ENCODE measurements at regions not wholly inside any gene's neighbourhood (a gene's known extent, or its start where the extent isn't known, plus 50 kb on each side); places are given as distances from the start of the nearest gene placed in this dataset.

GRCh38 chr2:20949256-20949655, 94.6 kb downstream of the APOB start:
- in situ Hi-C loops (cut with HindIII; ENCODE audit: extremely low pct_ligation_motif_present, low pct_unique_long_range_greater_than_20kb) = no loop called here
- TF ChIP-seq HOXA9 (CRISPR knock-in tag; IDR thresholded peaks at IDR 0.05; ENCODE audit: borderline replicate concordance) = no peak
- TF ChIP-seq SUZ12 (IDR thresholded peaks at IDR 0.05; ENCODE audit: low read depth, low read length) = no peak
- TF ChIP-seq FOXP1 (IDR thresholded peaks at IDR 0.05) = no peak
- no peak for TF ChIP-seq FOXP1 (CRISPR knock-in tag; IDR thresholded peaks at IDR 0.05)
- TF ChIP-seq ZNF30 (CRISPR knock-in tag; IDR thresholded peaks at IDR 0.05) = no peak
- no peak for TF ChIP-seq ATF4 (CRISPR knock-in tag; IDR thresholded peaks at IDR 0.05)
- TF ChIP-seq ISX (CRISPR knock-in tag; conservative IDR thresholded peaks at IDR 0.05) = no peak
- TF ChIP-seq ZBTB37 (CRISPR knock-in tag; IDR thresholded peaks at IDR 0.05) = no peak
- TF ChIP-seq FOXC1 (CRISPR knock-in tag; IDR thresholded peaks at IDR 0.05; ENCODE audit: borderline replicate concordance) = no peak
- TF ChIP-seq SRY (CRISPR knock-in tag; IDR thresholded peaks at IDR 0.05) = no peak
- TF ChIP-seq TCF7 (IDR thresholded peaks at IDR 0.05; ENCODE audit: low read depth) = no peak
- no peak for TF ChIP-seq ATF1 (CRISPR knock-in tag; IDR thresholded peaks at IDR 0.05)
- no peak for TF ChIP-seq E2F2 (CRISPR knock-in tag; IDR thresholded peaks at IDR 0.05; ENCODE audit: borderline replicate concordance)
- no peak for TF ChIP-seq ZC3H13 (CRISPR knock-in tag; IDR thresholded peaks at IDR 0.05)
- no peak for TF ChIP-seq CSRNP1 (CRISPR knock-in tag; IDR thresholded peaks at IDR 0.05)
- TF ChIP-seq FOXP4 (CRISPR knock-in tag; IDR thresholded peaks at IDR 0.05) = no peak
- Histone ChIP-seq H3K27me3 (ENCODE audit: control insufficient read depth in 1 of 2, insufficient read depth in 2 of 2, low read length in 2 of 2) (peaks cover 0 to 38% of the 10 kb centered on the region in 2 experiments; a peak in 4 of 5 replicates), H3K27ac (ENCODE audit: extremely low read length, insufficient read depth, low read length) (no peak overlapping the region), H3K9ac (ENCODE audit: insufficient read depth, low read depth, low read length) (no peak overlapping the region), H3K4me1 (ENCODE audit: insufficient read depth, low read length) (peaks cover 5% of the 10 kb centered on the region; the same call in 1 of the 2 replicates), H2AFZ (ENCODE audit: low read length) (no peak overlapping the region), H3K9me3 (ENCODE audit: low read length) (no peaks in the 10 kb centered on the region), H4K20me1 (ENCODE audit: insufficient read depth, low read length) (no peaks in the 10 kb centered on the region), H3K4me3 (replicated peaks in 1 of 3; ENCODE audit: insufficient read depth in 1 of 3, low read depth in 2 of 3, low read length in 3 of 3) (no peak overlapping the region), H3K79me2 (ENCODE audit: insufficient read depth, low read length) (no peaks in the 10 kb centered on the region), H3K36me3 (replicated peaks in 1 of 2; ENCODE audit: control insufficient read depth in 1 of 2, insufficient read depth in 2 of 2, low read length in 2 of 2) (no peaks in the 10 kb centered on the region), H3K4me2 (ENCODE audit: low read depth, low read length) (no peak overlapping the region)
- intact Hi-C loops (cut with micrococcal nuclease; ENCODE audit: unreplicated experiment) = no loop called here
- DNase-seq (ENCODE audit: low spot score) (no peak), FAIRE-seq (no peak), ATAC-seq (no peak)
- POLR2A ChIA-PET = no interaction called here
- no TSS peak for BruUV-seq (replicated peaks)
- CTCF ChIA-PET (ENCODE audit: low intra/inter-chr PET ratio, low total read pairs) = no interaction called here
- 25% methylated on average over 11 of the region's 12 CpGs for WGBS (ENCODE audit: low lambda C conversion rate)

All from HepG2 (cell line).